IMR-90 (cell line): ENCODE measurements at regions not wholly inside any gene's neighbourhood (a gene's known extent, or its start where the extent isn't known, plus 50 kb on each side); places are given as distances from the start of the nearest gene placed in this dataset.

Experiments used
- ATAC-seq: fragments of 200-7000 bp; cut with Tn5 transposase; 2 replicates; pipeline ENCODE4 v1.9.1; 2020; ENCODE audit warnings: low read depth, mild to moderate bottlenecking, moderate library complexity
- BruUV-seq: library from RNA; stranded (reverse); fragments of 400-500 nt; replicated peaks from 2 replicates; lab custom pipeline; 2021; lab: Mats Ljungman, UMichigan
- CTCF ChIA-PET: fragments of 300-600 bp; formaldehyde crosslinking; extraction: SDS; loops from one replicate; lab custom pipeline; 2021; ENCODE audit warnings: antibody characterized with exemption; lab: Yijun Ruan, JAX
- POLR2A ChIA-PET: fragments of 300-600 bp; sonication (Branson Sonifier 250); formaldehyde crosslinking; loops from one replicate; lab custom pipeline; 2022; ENCODE audit warnings: antibody characterized with exemption; ENCODE audit not compliant: unreplicated experiment; lab: Charles Lee
- DNase-seq: peaks from one replicate; pipeline ENCODE4 v3.0.0; 2013
- H2AFZ ChIP-seq: replicated peaks from 2 replicates; pipeline ENCODE3; 2013; ENCODE audit warnings: low read length, mild to moderate bottlenecking; ENCODE audit not compliant: poor library complexity
- H2AK5ac ChIP-seq: 2 replicates; pipeline ENCODE4 v1.6.1; 2013; ENCODE audit warnings: low read depth, low read length, inconsistent platforms
- H2AK9ac ChIP-seq: replicated peaks from 2 replicates; pipeline ENCODE3; 2013; ENCODE audit warnings: mild to moderate bottlenecking, low read depth, low read length, moderate library complexity; ENCODE audit not compliant: poor library complexity
- H2BK120ac ChIP-seq: 2 replicates; pipeline ENCODE4 v1.6.1; 2013; ENCODE audit warnings: low read depth, low read length, inconsistent platforms
- H2BK15ac ChIP-seq: 3 replicates; pipeline ENCODE4 v1.6.1; 2013; ENCODE audit warnings: low read depth, low read length, inconsistent platforms
- H2BK20ac ChIP-seq: 2 replicates; pipeline ENCODE4 v1.6.1; 2013; ENCODE audit warnings: low read depth, mild to moderate bottlenecking, inconsistent platforms, low read length, moderate library complexity
- H2BK5ac ChIP-seq: 2 replicates; pipeline ENCODE4 v1.6.1; 2013; ENCODE audit warnings: mild to moderate bottlenecking, low read depth, low read length, inconsistent platforms; ENCODE audit not compliant: poor library complexity, severe bottlenecking
- H3K14ac ChIP-seq: replicated peaks from 2 replicates; pipeline ENCODE4 v1.6.1; 2013; ENCODE audit warnings: low read depth, low read length, inconsistent platforms
- H3K18ac ChIP-seq: 2 replicates; pipeline ENCODE4 v1.6.1; 2013; ENCODE audit warnings: low read depth, low read length, control low read depth
- H3K23ac ChIP-seq: 2 replicates; pipeline ENCODE4 v1.6.1; 2013; ENCODE audit warnings: low read depth, low read length, inconsistent platforms
- H3K27ac ChIP-seq: 2 replicates; pipeline ENCODE4 v1.5.1; 2013; ENCODE audit warnings: mild to moderate bottlenecking, control low read depth, low read length; ENCODE audit not compliant: insufficient read depth
- H3K27me3 ChIP-seq: 2 replicates; pipeline ENCODE4 v1.6.1; 2013; ENCODE audit warnings: low read length; ENCODE audit not compliant: control insufficient read depth, insufficient read depth
- H3K36me3 ChIP-seq: 2 replicates; pipeline ENCODE4 v1.6.1; 2013; ENCODE audit warnings: low read length, mixed read lengths; ENCODE audit not compliant: control insufficient read depth, insufficient read depth
- H3K4ac ChIP-seq: 2 replicates; pipeline ENCODE4 v1.6.1; 2013; ENCODE audit warnings: low read depth, low read length, inconsistent platforms
- H3K4me1 ChIP-seq: 2 replicates; pipeline ENCODE4 v1.6.1; 2013; ENCODE audit warnings: low read length, mixed read lengths; ENCODE audit not compliant: control insufficient read depth, insufficient read depth
- H3K4me2 ChIP-seq: 2 replicates; pipeline ENCODE4 v1.6.1; 2013; ENCODE audit warnings: low read depth, mild to moderate bottlenecking, control low read depth, low read length, moderate library complexity
- H3K4me3 ChIP-seq: 2 replicates; pipeline ENCODE4 v1.5.1; 2013; ENCODE audit warnings: low read depth, mild to moderate bottlenecking, control low read depth, low read length, moderate library complexity; ENCODE audit not compliant: insufficient read depth
- H3K56ac ChIP-seq: 2 replicates; pipeline ENCODE4 v1.6.1; 2013; ENCODE audit warnings: low read length, inconsistent platforms; ENCODE audit not compliant: insufficient read depth; ENCODE audit errors: extremely low read depth
- H3K79me1 ChIP-seq, 2 experiments: 2 replicates each; pipeline ENCODE4 v1.6.1; 2013; ENCODE audit warnings: low read length in 2 of 2, inconsistent platforms in 1 of 2, low read depth in 1 of 2
- H3K9ac ChIP-seq: 2 replicates; pipeline ENCODE4 v1.6.1; 2013; ENCODE audit warnings: low read depth, low read length, control low read depth
- H3K9me1 ChIP-seq: 2 replicates; pipeline ENCODE4 v1.6.1; 2013; ENCODE audit warnings: low read length, inconsistent platforms; ENCODE audit not compliant: insufficient read depth
- H3K9me3 ChIP-seq: 2 replicates; pipeline ENCODE4 v1.6.1; 2013; ENCODE audit warnings: low read length; ENCODE audit not compliant: control insufficient read depth, insufficient read depth
- H4K20me1 ChIP-seq: 2 replicates; pipeline ENCODE4 v1.6.1; 2013; ENCODE audit warnings: low read length, inconsistent platforms; ENCODE audit not compliant: insufficient read depth
- H4K5ac ChIP-seq: 2 replicates; pipeline ENCODE4 v1.6.1; 2013; ENCODE audit warnings: mild to moderate bottlenecking, low read depth, low read length, control low read depth
- H4K8ac ChIP-seq, 2 experiments: 2 replicates each; pipeline ENCODE4 v1.6.1; 2013; ENCODE audit warnings: low read depth in 2 of 2, low read length in 2 of 2, control low read depth in 1 of 2, inconsistent platforms in 1 of 2
- H4K91ac ChIP-seq: 2 replicates; pipeline ENCODE4 v1.6.1; 2013; ENCODE audit warnings: low read depth, low read length, inconsistent platforms; ENCODE audit not compliant: insufficient read depth
- FOS ChIP-seq: fragments of 150-350 bp; IDR thresholded peaks from 2 replicates; pipeline ENCODE4 v1.6.1; 2016; ENCODE audit warnings: low read depth, low read length
- RCOR1 ChIP-seq: IDR thresholded peaks from 2 replicates; pipeline ENCODE4 v1.6.1; 2012; ENCODE audit warnings: mild to moderate bottlenecking, low read length, improper control_type of control experiment; ENCODE audit not compliant: insufficient replicate concordance
- WGBS, 2 experiments: methylation state at CpG; one replicate each; pipeline versions ENCODE4 v1.1.5 to v1.1.7; 2013; ENCODE audit warnings: missing lambda C conversion rate in 2 of 2; ENCODE audit not compliant: insufficient read length in 1 of 2; ENCODE audit errors: extremely low coverage in 2 of 2; 5-methylcytosine and 5-hydroxymethylcytosine counted together
- dilution Hi-C: fragments of 300-500 bp; cut with HindIII; formaldehyde crosslinking; loops from one replicate; pipeline ENCODE4 v1.14.3; 2018; ENCODE audit warnings: low sequenced_read_pairs; ENCODE audit not compliant: unreplicated experiment
- in situ Hi-C: fragments of 300-500 bp; cut with MboI; formaldehyde crosslinking; loops from 3 replicates; pipeline ENCODE4 v1.14.3; 2019; ENCODE audit warnings: low sequenced_read_pairs, inconsistent platforms, mixed read lengths
- intact Hi-C: fragments of 100-400 bp; cut with micrococcal nuclease; formaldehyde crosslinking; loops from 2 replicates; pipeline ENCODE4 v1.10.0; 2022
- TF ChIP-seq, protein P1 (sequence below): conservative IDR thresholded peaks from 2 replicates; pipeline ENCODE4 v1.5.1; 2012; ENCODE audit warnings: mild to moderate bottlenecking, low read depth, low read length, improper control_type of control experiment

DNA sequence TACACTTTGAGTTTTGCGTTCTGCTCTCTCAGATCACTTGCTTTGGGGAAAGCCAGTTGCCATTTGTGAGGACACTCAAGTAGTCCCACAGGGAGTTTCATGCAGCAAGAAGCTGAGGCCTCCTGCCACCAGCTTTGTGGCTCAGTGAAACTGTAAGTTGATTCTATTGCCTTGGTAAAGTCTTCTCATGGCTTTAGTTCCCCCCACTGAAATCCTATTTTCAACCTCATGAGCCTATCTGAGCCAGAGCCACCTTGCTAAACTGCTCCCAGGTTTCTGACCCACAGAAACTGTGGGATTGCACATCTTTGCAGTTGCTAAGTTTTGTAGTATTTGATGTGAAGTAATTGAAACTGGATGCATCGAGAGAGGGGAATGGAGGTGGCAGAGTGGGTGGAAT, 85.4 kb upstream of the TOP3B start:
- H2BK15ac ChIP-seq, result no peak overlapping the region
- H3K79me1 ChIP-seq, result no peaks in the 10 kb centered on the region
- in situ Hi-C loops, result no loop called here
- 60% methylated on average over 1 of the region's 2 CpGs; no CpG with 5 or more reads in 1 of the 2 experiments for WGBS, 2 experiments
- no peak overlapping the region for H3K56ac ChIP-seq
- POLR2A ChIA-PET, result no interaction called here
- no peak overlapping the region for H3K23ac ChIP-seq
- no peaks in the 10 kb centered on the region for H4K20me1 ChIP-seq
- no peak overlapping the region for H2BK5ac ChIP-seq
- no peak overlapping the region for H3K18ac ChIP-seq
- intact Hi-C loops, result no loop called here
- dilution Hi-C loops, result no loop called here
- H4K8ac ChIP-seq, result no peak overlapping the region
- H2AK5ac ChIP-seq, result no peak overlapping the region
- H4K5ac ChIP-seq, result no peak overlapping the region
- no peak overlapping the region for H2AK9ac ChIP-seq
- no peak overlapping the region for H3K27ac ChIP-seq
- no peak overlapping the region for H2AFZ ChIP-seq
- no peaks in the 10 kb centered on the region for H3K9me3 ChIP-seq
- H2BK20ac ChIP-seq, result no peak overlapping the region
- no peak overlapping the region for H3K4me3 ChIP-seq
- no peak overlapping the region for H4K91ac ChIP-seq
- no peaks in the 10 kb centered on the region for H3K36me3 ChIP-seq
- CTCF ChIA-PET, result no interaction called here
- no peak overlapping the region for H3K4ac ChIP-seq
- TF ChIP-seq FOS (no peak), RCOR1 (no peak)
- TF ChIP-seq, protein P1, sequence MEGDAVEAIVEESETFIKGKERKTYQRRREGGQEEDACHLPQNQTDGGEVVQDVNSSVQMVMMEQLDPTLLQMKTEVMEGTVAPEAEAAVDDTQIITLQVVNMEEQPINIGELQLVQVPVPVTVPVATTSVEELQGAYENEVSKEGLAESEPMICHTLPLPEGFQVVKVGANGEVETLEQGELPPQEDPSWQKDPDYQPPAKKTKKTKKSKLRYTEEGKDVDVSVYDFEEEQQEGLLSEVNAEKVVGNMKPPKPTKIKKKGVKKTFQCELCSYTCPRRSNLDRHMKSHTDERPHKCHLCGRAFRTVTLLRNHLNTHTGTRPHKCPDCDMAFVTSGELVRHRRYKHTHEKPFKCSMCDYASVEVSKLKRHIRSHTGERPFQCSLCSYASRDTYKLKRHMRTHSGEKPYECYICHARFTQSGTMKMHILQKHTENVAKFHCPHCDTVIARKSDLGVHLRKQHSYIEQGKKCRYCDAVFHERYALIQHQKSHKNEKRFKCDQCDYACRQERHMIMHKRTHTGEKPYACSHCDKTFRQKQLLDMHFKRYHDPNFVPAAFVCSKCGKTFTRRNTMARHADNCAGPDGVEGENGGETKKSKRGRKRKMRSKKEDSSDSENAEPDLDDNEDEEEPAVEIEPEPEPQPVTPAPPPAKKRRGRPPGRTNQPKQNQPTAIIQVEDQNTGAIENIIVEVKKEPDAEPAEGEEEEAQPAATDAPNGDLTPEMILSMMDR, result no peak
- H3K4me2 ChIP-seq, result no peak overlapping the region
- H3K14ac ChIP-seq, result no peak overlapping the region
- no peak for ATAC-seq
- BruUV-seq, result no TSS peak
- H3K9me1 ChIP-seq, result peaks cover 5% of the 10 kb centered on the region; the same call in 1 of the 2 replicates
- H3K9ac ChIP-seq, result no peak overlapping the region
- H3K27me3 ChIP-seq, result peaks cover 32% of the 10 kb centered on the region
- peaks cover 2% of the 10 kb centered on the region; the same call in 1 of the 2 replicates for H3K4me1 ChIP-seq
- no peak for DNase-seq
- H2BK120ac ChIP-seq, result no peak overlapping the region
